ENCODE measurements at regions not wholly inside any gene's neighbourhood (a gene's known extent, or its start where the extent isn't known, plus 50 kb on each side); places are given as distances from the start of the nearest gene placed in this dataset.
"Not testable (repeated sequence)": the region's sequence is repeated elsewhere in the genome, so short reads cannot be mapped to it uniquely, and the experiment has no call there.

DNA sequence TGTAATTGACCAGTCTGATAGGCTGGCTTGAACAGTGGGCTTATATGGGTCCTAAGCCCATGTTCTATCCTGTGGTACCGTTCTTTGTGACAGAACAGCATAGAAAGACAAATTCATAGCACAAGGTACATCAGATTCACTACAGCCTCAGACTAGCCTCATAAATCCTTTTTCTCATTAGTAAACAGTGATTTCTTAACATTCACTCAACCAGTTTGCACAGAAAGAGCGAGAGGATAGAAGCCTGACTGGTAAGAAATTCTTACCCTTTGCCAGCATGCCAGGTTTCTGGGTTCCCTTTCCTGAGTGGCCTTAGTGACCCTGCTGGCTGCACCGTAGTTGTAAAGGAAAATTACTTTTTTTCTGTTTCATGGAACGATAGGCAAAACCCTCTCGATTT lies 412.1 kb downstream of the SH2D4B start:
- DNase-seq (ENCODE audit: low spot score): no peak

DNA sequence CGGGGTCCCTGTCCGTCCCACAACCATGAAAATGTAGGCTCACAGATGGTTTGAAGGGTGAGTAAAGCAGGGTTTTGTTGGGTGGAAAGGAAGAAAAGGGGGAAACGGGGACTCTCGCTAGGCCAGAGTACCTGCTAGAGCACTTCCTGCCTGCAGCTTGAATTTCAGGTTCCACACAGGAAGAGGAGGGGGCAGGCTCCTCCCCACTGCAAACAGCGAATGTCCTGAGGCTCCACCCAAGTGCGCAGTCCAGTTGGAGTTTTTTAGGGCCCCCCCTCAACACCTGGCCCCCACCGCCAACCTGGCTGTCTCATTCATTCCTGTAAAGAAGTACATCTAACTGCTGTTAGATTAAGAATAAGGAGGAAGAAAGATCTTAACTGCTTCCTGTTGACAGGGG lies 414.7 kb downstream of the SH2D4B start:
- DNase-seq (ENCODE audit: low spot score): no peak

DNA sequence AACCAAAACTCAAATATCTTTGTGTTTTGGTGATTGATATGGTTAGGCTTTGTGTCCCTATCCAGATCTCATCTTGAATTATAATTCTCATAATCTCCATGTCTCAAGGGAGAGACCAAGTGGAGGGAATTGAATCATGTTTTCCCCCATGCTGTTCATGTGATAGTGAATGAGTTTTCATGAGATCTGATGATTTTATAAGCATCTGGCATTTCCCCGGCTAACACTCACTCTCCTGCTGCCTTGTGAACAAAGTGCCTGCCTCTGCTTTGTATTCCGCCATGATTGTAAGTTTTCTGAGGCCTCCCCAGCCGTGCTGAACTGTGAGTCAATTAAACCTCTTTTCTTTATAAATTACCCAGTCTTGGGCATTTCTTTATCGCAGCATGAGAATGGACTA lies 419.5 kb downstream of the SH2D4B start:
- no peak for DNase-seq (ENCODE audit: low spot score)

DNA sequence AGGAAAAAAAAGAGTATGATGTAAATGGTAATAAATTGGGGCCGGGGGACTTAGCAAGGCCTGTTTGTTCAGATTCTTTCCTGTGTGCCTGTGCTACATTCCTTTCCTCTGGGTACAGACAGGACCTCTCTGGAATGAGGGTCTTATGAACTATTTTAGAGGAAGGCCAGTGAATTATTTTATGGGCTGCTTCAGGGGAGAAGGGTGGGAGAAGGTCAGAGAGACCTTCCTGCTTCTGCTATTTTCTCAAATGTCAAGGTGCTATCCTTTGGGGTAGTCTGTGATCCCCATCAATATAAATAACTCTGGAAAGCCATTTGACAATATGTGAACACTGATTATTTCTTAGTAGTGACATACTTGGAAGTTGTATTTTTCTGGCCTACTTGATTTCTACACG lies 426.5 kb downstream of the SH2D4B start:
- no peak for DNase-seq (ENCODE audit: low spot score)

DNA sequence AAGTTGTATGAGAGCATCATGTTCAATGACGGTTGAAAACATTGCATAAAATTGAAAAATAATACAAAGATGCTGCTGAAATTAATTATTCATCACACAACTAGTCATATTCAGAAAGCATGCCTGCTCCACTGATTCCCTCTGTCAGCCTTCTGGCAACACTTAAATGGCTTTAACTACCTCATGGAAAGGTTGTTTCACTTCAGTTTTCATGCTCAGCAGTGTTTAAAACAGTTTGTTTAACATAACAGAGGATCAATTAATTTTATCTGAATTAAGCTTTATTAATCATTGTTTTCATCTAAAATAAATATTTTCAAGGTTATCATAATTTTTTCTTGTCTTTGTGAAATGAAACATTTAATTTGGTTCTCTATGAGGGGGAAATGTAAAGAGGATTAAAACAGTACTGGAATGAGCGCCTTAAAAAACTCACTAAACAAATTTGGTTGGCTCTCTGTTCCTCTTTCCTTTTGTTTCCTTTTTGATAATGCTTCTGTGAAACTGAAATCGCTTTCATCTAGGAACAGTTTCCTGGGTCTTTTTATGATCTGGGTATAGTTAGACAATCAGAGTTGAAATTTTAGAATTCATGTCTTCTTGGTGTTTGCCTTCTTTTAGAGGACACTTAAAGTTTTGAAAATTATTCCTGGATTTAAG lies 427.4 kb downstream of the SH2D4B start:
- no peak for DNase-seq (ENCODE audit: low spot score)

DNA sequence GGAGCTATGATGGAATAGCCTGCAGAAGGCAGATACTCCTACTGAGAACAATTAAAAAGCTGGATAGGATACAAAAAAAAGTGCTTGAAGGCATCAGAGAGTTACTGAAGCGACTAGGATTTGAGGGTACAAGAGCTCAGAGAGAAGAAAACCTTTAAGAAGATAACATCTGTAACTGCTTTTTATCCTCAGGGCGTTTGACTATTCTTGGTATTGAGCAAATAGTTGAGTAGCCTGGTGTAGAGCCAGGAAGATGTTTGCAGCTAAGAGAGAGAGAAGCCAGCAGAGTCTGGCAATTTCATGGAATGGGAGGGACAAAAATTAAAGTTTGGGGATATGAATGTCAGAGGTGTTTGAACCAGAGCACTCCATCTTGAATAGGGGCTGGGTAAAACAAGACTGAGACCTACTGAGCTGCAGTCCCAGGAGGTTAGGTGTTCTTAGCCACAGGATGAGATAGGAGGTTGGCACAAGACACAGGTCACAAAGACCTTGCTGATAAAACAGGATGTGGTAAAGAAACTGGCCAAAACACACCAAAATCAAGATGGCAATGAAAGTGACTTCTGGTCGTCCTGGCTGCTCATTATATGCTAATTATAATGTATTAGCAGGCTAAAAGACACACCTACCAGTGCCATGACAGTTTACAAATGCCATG lies 428.8 kb downstream of the SH2D4B start:
- no peak for DNase-seq (ENCODE audit: low spot score)

DNA sequence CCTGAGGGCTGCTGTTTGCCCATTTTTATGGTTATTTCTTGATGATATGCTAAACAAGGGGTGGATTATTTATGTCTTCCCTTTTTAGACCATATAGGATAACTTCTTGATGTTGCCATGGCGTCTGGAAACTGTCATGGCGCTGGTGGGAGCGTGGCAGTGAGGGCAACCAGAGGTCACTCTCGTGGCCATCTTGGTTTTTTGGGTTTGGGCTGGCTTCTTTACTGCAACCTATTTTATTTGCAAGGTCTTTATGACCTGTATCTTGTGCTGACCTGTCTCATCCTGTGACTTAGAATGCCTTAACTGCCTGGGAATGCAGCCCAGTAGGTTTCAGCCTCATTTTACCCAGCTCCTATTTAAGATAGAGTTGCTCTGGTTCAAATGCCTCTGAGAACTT lies 429.7 kb downstream of the SH2D4B start:
- not testable (repeated sequence) for DNase-seq (ENCODE audit: low spot score)

DNA sequence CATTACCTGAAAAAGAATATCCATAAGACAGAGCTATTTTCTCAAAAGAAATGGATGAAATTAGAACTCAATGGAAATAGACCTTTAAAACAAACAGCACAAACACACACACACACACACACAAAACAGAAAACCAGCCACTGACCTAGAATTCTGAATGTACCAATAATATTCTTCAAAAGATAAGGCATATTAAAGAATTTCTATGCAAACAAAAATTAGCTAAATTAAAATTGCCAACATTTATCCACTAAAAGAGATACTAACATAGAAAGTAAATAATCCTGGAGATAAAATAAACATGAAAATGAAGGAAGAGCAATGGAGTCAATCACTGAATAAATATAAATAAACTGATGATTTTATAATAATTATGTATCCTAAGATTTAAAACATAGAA lies 431.2 kb downstream of the SH2D4B start:
- no peak for DNase-seq (ENCODE audit: low spot score)

DNA sequence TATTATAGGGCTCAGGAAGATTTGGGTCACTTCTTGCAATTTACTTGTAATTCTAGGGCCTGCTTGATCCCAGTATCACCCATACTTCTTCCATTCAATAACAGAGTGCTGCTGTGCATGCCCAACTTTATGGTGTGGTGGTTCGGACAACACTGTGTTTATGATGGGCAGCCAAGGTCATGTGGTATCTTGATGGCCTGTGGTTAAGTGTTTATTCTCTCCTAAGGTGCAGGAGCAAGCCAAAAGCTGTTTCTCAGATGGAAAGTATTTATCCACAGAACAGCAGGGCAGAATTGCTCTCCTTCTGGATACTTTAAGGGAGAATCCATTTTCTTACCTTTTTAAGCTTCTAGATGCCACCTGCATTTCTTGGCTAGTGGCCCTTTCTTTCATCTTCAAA lies 433.8 kb downstream of the SH2D4B start:
- DNase-seq (ENCODE audit: low spot score): no peak

DNA sequence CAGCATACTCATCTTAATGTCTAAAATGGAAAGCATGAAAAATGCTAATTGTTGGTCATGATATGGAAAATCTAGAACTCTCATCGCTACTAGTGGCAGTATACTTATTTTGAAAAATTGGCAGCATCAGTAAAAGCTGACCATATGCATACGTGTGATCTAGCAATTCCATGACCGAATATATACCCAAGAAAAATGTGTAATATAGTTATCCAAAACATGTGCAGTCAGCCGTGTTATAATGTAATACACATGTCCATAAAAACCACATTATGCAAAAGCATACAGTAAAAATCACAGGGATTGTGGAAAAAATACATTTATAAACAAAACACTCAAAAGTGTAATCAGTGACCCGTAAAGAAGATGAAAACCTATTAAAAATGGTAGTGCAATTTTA lies 439.0 kb downstream of the SH2D4B start:
- DNase-seq (ENCODE audit: low spot score): no peak

DNA sequence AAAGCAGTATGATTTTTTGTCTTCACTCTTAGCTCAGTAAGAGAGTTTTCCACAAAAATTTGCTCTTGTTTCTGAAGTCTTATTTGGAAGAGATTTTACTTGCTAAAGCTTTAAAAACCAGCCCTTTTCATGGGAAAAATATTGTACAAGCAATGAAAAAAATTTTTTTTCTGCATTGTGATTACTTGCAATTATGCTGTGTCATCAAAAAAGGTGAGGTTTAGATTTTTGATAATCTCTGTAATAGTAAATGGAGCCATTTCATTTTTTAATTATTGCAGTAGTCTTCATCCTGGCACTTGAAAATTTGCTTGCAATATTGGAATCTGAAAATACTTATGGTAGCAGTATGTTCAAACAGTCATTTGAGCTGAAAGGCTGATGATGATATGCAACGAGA lies 447.4 kb downstream of the SH2D4B start:
- no peak for DNase-seq (ENCODE audit: low spot score)

DNA sequence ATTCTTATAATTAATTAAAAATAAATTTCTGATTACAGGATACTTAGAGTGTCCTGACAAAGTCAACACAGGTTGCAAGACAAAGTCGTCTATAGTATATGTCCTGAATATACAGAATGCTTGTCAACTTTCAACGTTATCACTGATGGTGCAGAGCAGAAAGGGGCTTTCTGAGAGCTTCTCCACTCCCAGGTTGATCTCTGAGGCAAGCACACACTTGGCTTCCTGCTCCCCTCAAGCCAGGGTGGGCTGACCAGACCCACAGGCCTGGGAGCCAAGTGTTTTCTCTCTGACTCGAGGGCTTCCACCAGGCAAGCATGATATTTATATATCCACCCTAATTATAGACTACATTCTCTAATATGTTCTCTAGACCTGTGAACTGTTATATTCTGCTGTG lies 448.9 kb downstream of the SH2D4B start:
- no peak for DNase-seq (ENCODE audit: low spot score)

DNA sequence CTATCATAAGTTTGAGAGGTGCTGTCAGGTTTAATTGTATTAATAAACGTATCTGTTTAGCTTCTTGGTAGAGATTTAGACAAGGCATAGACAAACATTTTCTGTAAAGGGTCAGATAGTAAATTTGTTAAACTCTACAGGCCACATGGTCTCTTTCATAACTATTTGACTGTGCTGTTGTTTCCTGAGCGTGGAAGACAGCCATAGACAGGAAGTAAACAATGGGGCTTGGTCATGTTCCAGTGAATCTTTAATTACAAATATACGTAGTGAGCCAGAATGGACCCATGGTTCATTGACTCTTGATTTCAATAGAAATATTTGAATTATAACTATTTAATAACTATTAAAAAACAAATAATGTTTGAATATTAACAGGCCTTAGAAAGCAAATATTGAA lies 451.1 kb downstream of the SH2D4B start:
- no peak for DNase-seq (ENCODE audit: low spot score)

DNA sequence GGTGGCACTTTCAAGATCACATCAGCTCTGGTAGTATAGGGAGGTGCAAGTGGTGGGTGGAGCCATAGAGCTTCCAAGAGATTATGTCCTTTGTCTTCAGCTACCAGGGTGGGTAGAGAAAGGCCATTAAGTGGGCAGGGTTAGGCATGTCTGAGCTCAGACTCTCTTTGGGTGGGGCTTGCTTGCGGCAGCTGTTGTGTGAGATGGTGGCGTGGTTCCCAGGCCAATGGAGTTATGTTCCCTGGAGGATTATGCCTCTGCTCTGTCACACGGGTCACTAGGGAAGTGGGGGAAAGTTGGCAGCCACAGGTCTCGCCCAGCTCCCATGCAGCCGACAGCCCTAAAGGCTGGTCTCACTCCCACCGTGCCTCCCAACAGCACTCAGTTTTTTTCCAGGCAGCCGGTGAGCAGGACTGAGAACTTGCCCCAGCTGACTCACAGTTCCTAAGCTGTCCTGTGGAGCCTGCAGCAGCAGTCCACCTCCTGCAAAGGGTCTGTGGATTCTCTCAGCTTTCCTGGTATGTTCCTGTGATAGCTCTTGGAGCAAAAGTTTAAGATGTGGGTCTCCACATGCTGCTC lies 459.0 kb downstream of the SH2D4B start:
- no peak for DNase-seq (ENCODE audit: low spot score)

DNA sequence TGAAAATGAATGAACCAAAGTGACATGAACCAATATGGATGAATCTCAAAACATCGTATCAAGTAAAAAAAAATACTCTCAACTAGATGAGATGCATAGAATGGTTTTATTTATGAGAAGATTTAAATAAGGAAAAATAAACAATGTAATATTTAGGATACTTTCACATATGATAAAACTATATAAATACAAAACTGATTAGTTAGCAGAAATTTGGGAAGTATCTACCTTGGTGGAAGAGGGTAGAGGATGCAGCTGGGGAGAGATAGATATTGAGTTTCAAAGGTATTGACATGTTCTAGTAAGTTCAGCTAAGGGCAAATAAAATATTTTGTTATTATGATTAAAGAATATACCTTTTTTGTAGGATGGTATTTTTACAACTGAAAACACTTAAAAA lies 463.1 kb downstream of the SH2D4B start:
- no peak for DNase-seq (ENCODE audit: low spot score)

DNA sequence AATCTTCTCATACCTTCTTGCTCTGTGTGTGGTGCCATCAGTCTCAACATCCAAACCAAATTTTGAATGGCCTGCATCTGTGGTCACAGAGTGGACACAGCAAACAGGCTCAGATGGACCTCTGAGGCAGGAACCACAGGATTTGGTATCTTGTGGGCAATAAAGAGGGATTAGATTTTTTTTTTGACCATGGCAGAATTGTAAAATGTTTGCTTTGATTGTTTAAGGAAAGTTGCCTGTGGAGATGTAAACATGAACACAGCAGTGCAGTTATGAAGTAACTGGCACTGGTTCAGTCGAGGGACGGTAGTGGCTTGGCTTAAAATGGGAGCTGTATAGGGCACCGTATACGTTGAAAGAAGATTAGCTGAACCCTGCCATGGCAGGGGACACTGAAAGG lies 464.7 kb downstream of the SH2D4B start:
- no peak for DNase-seq (ENCODE audit: low spot score)

DNA sequence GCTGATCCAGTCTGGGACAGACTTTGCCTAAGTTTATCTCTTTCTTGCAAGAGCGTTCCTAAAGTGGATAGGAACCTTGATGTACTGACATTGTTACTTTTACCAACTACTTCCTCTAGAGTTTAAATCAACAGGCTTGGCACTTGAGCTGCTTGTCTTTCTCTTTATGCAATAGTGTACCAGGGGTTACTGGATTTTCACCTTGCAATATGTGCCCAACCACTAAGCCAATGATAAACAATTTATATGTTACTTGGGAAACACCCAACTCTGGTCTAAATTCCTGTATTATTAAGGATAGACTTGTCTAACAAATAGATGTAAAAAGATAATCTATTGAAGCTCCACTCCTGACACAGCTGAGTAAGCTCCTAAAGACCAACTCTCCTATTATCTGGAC lies 470.2 kb downstream of the SH2D4B start:
- no peak for DNase-seq (ENCODE audit: low spot score)

DNA sequence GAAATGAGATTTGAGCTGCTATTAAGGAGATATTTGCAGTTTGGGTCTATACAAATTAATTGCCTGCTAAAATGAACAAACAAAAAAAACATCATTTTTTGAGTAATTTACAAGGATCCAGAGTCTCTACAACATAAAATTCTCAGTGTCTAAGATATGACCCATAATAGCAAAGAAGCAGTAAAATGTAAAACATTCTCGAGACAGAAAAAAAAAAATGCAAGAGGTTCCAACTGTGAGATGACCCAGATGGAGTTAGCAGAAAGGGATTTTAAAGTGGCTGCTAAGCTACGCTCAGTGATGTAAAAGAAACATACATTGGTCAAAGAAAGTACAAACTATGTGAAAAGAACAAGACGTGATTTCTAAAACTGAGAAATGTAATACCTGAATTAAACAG lies 471.0 kb downstream of the SH2D4B start:
- no peak for DNase-seq (ENCODE audit: low spot score)

DNA sequence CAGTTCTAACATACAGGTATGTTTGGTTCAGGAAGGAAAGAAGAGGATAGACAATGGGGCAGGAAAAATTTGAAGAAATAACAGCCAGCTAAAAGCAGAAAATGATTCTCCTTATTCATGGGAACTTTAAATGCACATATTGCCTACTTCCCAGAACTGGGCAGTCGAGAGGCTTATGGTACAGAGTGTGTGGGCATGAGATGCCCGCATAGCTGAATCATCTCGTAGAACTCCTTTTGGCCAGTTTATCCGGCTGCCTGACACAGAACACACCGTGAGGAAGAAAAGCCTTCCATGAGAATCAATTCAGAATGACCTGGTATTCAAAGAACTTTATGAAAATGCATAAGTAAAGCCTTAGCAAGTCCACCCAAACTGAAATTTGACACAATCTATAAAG lies 471.6 kb downstream of the SH2D4B start:
- DNase-seq (ENCODE audit: low spot score): no peak

DNA sequence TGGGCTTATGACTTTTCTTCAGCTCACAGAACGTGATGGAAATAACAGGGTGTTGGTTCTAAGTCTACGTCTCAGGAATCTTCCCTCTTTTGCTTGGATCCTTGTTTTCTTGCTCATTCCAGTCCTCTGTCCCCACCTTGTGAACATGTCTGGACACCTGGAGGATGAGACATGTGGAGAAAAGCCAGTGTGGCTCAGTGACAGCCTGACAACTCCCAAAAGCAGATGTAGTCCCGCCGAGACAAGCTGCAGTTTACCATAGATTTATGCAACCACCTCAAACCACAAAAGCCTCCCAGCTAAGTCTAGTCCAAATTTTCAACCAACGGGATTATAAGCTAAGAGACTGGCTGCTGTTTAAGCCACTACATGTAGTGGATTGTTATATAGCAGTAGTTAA lies 476.1 kb downstream of the SH2D4B start:
- DNase-seq (ENCODE audit: low spot score): no peak

DNA sequence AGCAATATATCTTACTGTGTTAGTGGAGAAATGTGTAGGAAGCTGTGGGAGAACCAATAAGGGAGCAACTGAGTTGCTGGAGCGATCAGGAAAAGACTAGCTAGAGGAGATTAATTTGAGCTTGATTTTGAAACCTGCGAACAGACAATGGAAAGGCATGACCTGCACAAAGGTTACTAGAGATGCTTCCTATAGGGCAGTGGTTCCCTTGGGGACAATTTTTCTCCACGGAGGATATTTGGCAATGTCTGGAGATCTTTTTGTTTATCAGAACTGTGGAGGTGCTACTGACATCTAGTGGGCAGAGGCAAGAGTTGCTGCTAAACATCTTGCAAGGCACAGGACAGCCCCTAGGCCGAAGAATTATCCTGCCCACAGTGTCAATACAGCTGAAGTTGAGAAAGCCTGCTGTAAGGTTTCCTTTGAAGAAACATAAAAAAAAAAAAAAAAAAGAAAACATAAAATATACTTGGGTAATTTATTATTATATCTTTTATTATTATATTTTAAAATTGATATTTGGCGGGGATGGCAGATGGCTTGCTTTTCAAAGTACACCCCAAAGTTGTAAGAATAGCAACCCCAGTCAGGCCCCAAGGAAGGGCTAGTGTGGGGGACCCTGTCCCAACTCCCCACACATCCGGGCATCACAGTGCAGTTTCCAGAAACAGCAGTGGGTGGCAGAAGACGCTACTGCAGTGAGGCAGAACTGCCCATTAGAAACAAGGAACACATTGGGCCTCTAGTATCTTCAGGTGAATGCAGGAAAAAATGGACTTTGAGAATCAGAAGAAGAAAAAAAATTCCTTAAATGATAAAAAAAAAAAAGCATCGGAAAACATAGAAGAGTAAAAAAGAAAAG lies 481.6 kb downstream of the SH2D4B start:
- DNase-seq (ENCODE audit: low spot score): peak; percentile 21

DNA sequence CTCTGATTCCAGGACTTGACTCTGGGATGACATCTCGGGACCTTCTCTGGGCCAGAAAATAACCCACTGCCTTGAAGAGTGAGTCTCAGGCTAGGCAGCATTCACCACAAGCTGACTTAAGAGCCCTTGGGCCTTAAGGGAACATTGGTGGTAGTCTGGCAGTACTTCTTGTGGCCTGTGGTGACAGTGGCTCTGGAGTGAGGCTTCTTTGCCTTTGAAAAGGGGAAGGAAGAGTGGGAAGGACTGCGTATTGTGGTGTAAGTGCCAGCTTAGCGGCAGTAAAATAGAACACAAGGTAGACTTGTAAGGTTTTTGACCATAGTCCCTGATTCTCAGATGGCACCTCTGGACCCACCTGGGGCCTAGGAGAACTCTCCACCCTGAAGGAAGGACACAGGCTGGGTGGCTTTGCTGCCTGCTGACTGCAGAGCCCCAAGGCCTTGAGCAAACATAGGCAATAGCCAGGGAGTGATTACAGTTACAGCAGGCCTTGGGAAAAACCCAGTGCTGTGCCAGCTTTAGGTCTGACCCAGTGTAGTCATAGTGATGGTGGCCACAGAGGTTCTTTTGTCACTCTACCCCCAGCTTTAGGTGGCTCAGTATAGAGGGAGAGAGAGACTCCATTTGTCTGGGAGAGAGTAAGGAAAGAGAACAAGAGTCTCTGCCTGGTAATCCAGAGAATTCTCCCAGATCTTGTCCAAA lies 483.9 kb downstream of the SH2D4B start:
- DNase-seq (ENCODE audit: low spot score): no peak

All from kidney capillary endothelial cell (primary cell).